SK-N-SH treated with all-trans-retinoic acid at 6 μM for 48 hours (cell line): ENCODE measurements at regions not wholly inside any gene's neighbourhood (a gene's known extent, or its start where the extent isn't known, plus 50 kb on each side); places are given as distances from the start of the nearest gene placed in this dataset.

ENCODE experiments used
- ATAC-seq: fragments of 200-7000 bp; cut with Tn5 transposase; 3 replicates; pipeline ENCODE4 v1.9.1; 2020; ENCODE audit warnings: mild to moderate bottlenecking, moderate library complexity
- ARNTL ChIP-seq: fragments of 450-650 bp; formaldehyde crosslinking; IDR thresholded peaks from 2 replicates; pipeline ENCODE4 v1.5.0; 2020; ENCODE audit warnings: low read depth, mild to moderate bottlenecking, moderate library complexity, borderline replicate concordance
- BACH2 ChIP-seq: fragments of 250-450 bp; sonication (Bioruptor Pico); IDR thresholded peaks from 2 replicates; pipeline ENCODE4 v1.9.0; 2021; ENCODE audit warnings: mild to moderate bottlenecking, borderline replicate concordance
- CREB5 ChIP-seq: fragments of 250-450 bp; sonication (Bioruptor Pico); IDR thresholded peaks from 2 replicates; pipeline ENCODE4 v1.5.1; 2020; ENCODE audit warnings: low read depth, mild to moderate bottlenecking, moderate library complexity
- CSDC2 ChIP-seq: fragments of 250-450 bp; sonication (Bioruptor Pico); IDR thresholded peaks from 2 replicates; pipeline ENCODE4 v1.5.0; 2020; ENCODE audit warnings: mild to moderate bottlenecking, moderate library complexity
- ESRRG ChIP-seq: fragments of 250-450 bp; sonication (Bioruptor Pico); IDR thresholded peaks from 2 replicates; pipeline ENCODE4 v1.6.1; 2021; ENCODE audit warnings: mild to moderate bottlenecking
- GLIS3 ChIP-seq: fragments of 250-450 bp; sonication (Bioruptor Pico); IDR thresholded peaks from 2 replicates; pipeline ENCODE4 v1.5.0; 2020; ENCODE audit warnings: mild to moderate bottlenecking, moderate library complexity
- ISL1 ChIP-seq: fragments of 250-450 bp; sonication (Bioruptor Pico); IDR thresholded peaks from 2 replicates; pipeline ENCODE4 v2.1.2; 2022; ENCODE audit warnings: mild to moderate bottlenecking, moderate library complexity
- OSR1 ChIP-seq: fragments of 250-450 bp; sonication (Bioruptor Pico); IDR thresholded peaks from 2 replicates; pipeline ENCODE4 v1.8.0; 2022; ENCODE audit warnings: moderate library complexity, mild to moderate bottlenecking, inconsistent platforms
- PATZ1 ChIP-seq: fragments of 250-450 bp; sonication (Bioruptor Pico); IDR thresholded peaks from 2 replicates; pipeline ENCODE4 v1.8.0; 2020; ENCODE audit warnings: mild to moderate bottlenecking, moderate library complexity, borderline replicate concordance
- PPARA ChIP-seq: fragments of 250-450 bp; sonication (Bioruptor Pico); IDR thresholded peaks from 2 replicates; pipeline ENCODE4 v1.5.0; 2020; ENCODE audit warnings: mild to moderate bottlenecking, borderline replicate concordance
- RARB ChIP-seq: fragments of 250-450 bp; sonication (Bioruptor Pico); IDR thresholded peaks from 2 replicates; pipeline ENCODE4 v1.8.0; 2021; ENCODE audit warnings: mild to moderate bottlenecking, moderate library complexity
- SNAI2 ChIP-seq: fragments of 250-450 bp; sonication (Bioruptor Pico); IDR thresholded peaks from 2 replicates; pipeline ENCODE4 v1.5.0; 2020; ENCODE audit warnings: mild to moderate bottlenecking, moderate library complexity
- TCF4 ChIP-seq: fragments of 250-450 bp; sonication (Bioruptor Pico); IDR thresholded peaks from 2 replicates; pipeline ENCODE4 v1.8.0; 2021; ENCODE audit warnings: mild to moderate bottlenecking, moderate library complexity, borderline replicate concordance
- TSHZ2 ChIP-seq: fragments of 250-450 bp; sonication (Bioruptor Pico); IDR thresholded peaks from 2 replicates; pipeline ENCODE4 v1.5.0; 2020; ENCODE audit warnings: mild to moderate bottlenecking, moderate library complexity
- ZC3H10 ChIP-seq: fragments of 250-450 bp; sonication (Bioruptor Pico); IDR thresholded peaks from 2 replicates; pipeline ENCODE4 v1.5.1; 2021; ENCODE audit warnings: mild to moderate bottlenecking, moderate library complexity
- ZFP3 ChIP-seq: fragments of 250-450 bp; sonication (Bioruptor Pico); IDR thresholded peaks from 2 replicates; pipeline ENCODE4 v1.5.0; 2020; ENCODE audit warnings: mild to moderate bottlenecking, moderate library complexity
- ZFP30 ChIP-seq: fragments of 450-650 bp; formaldehyde crosslinking; IDR thresholded peaks from 2 replicates; pipeline ENCODE4 v1.5.0; 2022; ENCODE audit warnings: mild to moderate bottlenecking, moderate library complexity
- ZNF565 ChIP-seq: fragments of 450-650 bp; formaldehyde crosslinking; conservative IDR thresholded peaks from 2 replicates; pipeline ENCODE4 v1.5.0; 2020; ENCODE audit warnings: low read depth, mild to moderate bottlenecking, moderate library complexity
- ZNF70 ChIP-seq: fragments of 450-650 bp; formaldehyde crosslinking; IDR thresholded peaks from 2 replicates; pipeline ENCODE4 v1.5.0; 2020; ENCODE audit warnings: mild to moderate bottlenecking, moderate library complexity
- ZNF8 ChIP-seq: fragments of 450-650 bp; formaldehyde crosslinking; IDR thresholded peaks from 2 replicates; pipeline ENCODE4 v1.5.0; 2020; ENCODE audit warnings: mild to moderate bottlenecking, moderate library complexity
- TF ChIP-seq, protein P1 (sequence below): fragments of 250-450 bp; sonication (Bioruptor Pico); IDR thresholded peaks from 2 replicates; pipeline ENCODE4 v1.8.0; 2021; ENCODE audit warnings: low read depth, mild to moderate bottlenecking, moderate library complexity, borderline replicate concordance
- TF ChIP-seq, protein P2 (sequence below): fragments of 250-450 bp; sonication (Bioruptor Pico); IDR thresholded peaks from 2 replicates; pipeline ENCODE4 v1.5.1; 2021; ENCODE audit warnings: mild to moderate bottlenecking, moderate library complexity

GRCh38 chr5:2019716-2020115 lies 137.0 kb upstream of the IRX4 start:
- TF ChIP-seq, protein P1, sequence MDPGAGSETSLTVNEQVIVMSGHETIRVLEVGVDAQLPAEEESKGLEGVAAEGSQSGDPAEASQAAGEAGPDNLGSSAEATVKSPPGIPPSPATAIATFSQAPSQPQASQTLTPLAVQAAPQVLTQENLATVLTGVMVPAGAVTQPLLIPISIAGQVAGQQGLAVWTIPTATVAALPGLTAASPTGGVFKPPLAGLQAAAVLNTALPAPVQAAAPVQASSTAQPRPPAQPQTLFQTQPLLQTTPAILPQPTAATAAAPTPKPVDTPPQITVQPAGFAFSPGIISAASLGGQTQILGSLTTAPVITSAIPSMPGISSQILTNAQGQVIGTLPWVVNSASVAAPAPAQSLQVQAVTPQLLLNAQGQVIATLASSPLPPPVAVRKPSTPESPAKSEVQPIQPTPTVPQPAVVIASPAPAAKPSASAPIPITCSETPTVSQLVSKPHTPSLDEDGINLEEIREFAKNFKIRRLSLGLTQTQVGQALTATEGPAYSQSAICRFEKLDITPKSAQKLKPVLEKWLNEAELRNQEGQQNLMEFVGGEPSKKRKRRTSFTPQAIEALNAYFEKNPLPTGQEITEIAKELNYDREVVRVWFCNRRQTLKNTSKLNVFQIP (CRISPR knock-in tag) = no peak
- no peak for TF ChIP-seq ZNF70
- no peak for TF ChIP-seq ZFP3
- TF ChIP-seq ZC3H10 = no peak
- TF ChIP-seq ZNF8 (CRISPR knock-in tag) = no peak
- TF ChIP-seq CREB5 (CRISPR knock-in tag) = no peak
- TF ChIP-seq BACH2 (CRISPR knock-in tag) = no peak
- ATAC-seq = no peak

DNA sequence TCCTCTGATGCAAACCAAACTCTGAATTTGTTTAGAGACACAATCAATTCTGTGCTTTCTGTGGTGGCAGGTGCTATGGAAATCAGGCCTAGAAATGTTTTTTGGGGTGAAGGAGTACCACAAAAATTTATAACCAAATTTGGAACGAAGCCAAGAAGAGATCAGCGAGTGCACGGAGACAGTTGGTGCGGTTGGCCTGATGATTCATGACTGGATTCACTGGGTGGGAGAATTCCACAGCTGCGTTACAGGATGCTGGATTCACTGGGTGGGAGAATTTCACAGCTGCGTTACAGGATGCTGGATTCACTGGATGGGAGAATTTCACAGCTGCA lies 135.6 kb upstream of the IRX4 start:
- no peak for ATAC-seq
- TF ChIP-seq, protein P2, sequence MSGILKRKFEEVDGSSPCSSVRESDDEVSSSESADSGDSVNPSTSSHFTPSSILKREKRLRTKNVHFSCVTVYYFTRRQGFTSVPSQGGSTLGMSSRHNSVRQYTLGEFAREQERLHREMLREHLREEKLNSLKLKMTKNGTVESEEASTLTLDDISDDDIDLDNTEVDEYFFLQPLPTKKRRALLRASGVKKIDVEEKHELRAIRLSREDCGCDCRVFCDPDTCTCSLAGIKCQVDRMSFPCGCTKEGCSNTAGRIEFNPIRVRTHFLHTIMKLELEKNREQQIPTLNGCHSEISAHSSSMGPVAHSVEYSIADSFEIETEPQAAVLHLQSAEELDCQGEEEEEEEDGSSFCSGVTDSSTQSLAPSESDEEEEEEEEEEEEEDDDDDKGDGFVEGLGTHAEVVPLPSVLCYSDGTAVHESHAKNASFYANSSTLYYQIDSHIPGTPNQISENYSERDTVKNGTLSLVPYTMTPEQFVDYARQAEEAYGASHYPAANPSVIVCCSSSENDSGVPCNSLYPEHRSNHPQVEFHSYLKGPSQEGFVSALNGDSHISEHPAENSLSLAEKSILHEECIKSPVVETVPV (CRISPR knock-in tag) = no peak
- TF ChIP-seq ZFP30 (CRISPR knock-in tag) (no peak), ZC3H10 (no peak), TCF4 (no peak), SNAI2 (no peak), TSHZ2 (no peak), CSDC2 (CRISPR knock-in tag) (no peak), GLIS3 (CRISPR knock-in tag) (no peak), ZNF8 (CRISPR knock-in tag) (no peak), RARB (CRISPR knock-in tag) (no peak), PPARA (CRISPR knock-in tag) (no peak), PATZ1 (CRISPR knock-in tag) (no peak), BACH2 (CRISPR knock-in tag) (no peak), ESRRG (CRISPR knock-in tag) (no peak), ZNF565 (no peak), ARNTL (no peak), ISL1 (CRISPR knock-in tag) (no peak), CREB5 (CRISPR knock-in tag) (no peak), OSR1 (no peak)
- TF ChIP-seq, protein P1 (CRISPR knock-in tag) = no peak
